PFSK-1 (cell line): ENCODE measurements at regions not wholly inside any gene's neighbourhood (a gene's known extent, or its start where the extent isn't known, plus 50 kb on each side); places are given as distances from the start of the nearest gene placed in this dataset.

Experiments used
- POLR2AphosphoS5 ChIP-seq: IDR thresholded peaks from 2 replicates; pipeline ENCODE4 v1.6.1; 2012; ENCODE audit warnings: low read depth, mild to moderate bottlenecking, control low read depth, low read length, moderate library complexity
- TAF1 ChIP-seq: IDR thresholded peaks from 2 replicates; pipeline ENCODE4 v1.6.1; 2012; ENCODE audit warnings: low read length, control low read depth, borderline replicate concordance; ENCODE audit not compliant: insufficient read depth

DNA sequence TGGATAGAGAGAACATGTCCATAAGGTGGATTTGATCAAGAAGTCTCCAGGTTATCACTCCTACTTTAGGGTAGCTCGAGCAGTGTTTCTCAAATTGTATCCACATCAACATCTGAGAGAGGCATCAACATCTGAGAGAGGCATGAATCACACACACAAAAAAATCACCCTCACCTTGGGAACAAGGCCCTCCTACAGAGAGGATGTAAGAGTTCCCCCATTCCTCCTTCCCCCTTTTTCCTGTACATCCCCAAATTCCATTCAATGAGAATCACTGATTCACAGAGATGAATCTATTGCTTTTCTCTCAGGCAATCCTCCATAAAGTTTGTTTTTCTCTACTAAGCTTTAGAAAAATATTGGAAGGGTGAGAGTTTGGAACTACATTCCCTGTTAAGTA lies 233.4 kb upstream of the CDH6 start:
- TF ChIP-seq POLR2AphosphoS5 = no peak
- no peak for TF ChIP-seq TAF1
